HG02798 (cell line): ENCODE measurements at regions not wholly inside any gene's neighbourhood (a gene's known extent, or its start where the extent isn't known, plus 50 kb on each side); places are given as distances from the start of the nearest gene placed in this dataset.

Experiments used
- ATAC-seq: cut with Tn5 transposase; IDR thresholded peaks from one replicate; pipeline ENCODE4 v1.9.1; 2021; ENCODE audit warnings: mild to moderate bottlenecking; ENCODE audit not compliant: unreplicated experiment, poor library complexity

DNA sequence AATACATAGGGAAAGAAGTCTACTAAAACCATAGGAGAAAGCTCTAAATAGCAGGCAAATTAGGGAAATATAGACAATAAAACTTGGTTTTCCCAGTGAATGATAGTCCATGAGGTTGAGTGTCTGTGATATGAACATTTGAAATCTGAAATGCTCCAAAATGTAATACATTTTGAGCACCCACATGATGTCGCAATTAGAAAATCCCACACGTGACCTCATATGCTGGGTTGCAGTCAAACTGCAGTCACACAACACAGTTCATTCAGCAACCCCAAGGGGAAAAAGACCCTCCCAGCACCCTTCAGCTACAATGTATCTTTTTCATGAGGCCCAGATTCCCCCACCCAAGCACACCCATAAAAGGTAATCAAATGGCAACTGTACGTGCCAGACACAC lies 155.6 kb downstream of the BTC start:
- ATAC-seq: no peak

DNA sequence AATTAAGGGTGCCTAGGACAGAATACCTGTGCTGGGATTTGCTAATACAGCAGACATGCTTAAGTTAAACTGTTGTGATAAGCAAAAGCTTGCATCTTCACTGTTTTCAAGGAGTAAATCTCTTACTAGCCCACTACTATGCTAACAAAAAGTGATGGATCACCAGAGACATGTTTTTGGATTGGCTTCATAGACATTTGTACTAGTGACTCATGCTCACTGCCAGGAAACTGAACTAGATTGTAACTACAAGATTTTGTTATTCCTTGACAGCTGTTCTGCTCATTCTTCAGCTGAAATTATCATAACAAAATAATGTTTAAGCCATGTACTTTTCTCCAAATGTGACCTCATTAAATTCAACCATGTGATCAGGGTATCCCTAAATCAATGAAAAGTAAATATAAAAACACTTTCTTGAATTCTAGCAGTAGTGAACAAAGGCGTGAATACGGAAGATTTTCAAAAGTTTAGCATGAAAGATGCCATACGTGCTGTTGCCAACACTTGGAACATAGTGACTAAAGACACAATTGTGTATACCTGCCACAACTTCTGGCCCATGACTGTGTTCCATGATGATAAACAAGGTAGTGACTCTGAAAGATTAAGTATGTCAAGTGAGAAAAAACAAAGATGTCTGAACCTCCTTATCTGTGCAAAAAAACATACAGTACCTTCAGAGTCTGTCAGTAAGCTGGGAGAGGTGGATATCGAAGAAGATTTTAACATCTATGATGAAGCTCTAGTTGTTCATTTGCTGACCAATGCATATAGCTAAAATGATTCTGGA lies 154.0 kb downstream of the BTC start:
- ATAC-seq: no peak

DNA sequence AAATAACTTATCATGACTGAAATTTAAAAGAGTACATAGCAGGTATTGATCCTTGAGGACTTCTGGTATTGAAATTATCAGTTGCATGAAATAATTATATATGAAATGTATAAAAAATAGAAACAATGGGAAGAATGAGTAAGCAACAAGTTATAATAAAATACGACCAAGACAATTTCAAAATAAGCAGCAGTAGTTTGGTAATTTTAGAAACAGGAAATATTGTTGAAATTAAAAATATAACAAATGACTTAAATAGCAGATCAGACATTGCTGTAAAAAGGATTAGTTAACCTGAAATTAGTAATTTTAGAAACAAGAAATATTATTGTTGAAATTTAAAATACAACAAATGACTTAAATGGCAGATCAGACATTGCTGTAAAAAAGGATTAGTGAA lies 152.3 kb downstream of the BTC start:
- ATAC-seq: no peak

DNA sequence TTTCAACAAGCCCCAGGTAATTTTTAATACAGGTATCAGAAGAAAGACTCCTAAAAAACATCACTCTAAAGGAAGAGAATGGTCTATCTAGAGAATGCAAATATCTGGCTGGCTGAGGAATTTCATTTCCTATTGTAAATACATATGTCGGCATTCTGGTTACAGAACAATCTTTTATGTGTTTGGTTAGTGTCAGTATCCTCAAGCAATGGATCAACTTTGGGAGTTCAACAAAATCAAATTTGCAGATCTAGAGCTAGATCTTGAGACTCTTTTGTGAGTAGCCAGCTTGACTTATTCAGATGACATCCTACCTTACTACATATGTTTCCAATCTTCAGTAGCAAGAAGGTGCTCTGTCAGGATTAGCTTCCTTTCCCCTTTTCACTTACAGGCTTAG lies 145.1 kb downstream of the BTC start:
- ATAC-seq: no peak

DNA sequence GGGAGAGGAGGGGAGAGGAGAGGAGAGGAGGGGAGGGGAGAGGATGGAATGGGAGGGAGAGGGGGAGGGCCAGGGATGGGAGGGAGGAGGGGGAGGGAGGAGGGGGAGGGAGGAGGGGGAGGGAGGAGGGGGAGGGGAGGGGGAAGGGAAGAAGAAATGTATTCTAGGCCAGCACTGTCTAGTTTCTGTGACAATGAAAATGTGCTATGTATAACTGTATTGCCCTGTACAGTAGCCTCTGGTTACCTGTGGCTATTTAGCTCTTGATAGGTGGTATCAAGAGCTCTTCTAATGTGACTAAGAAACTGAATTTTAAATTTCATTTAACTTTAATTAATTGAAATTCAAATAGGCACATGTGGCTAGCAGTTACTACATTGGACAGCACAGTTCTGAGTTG lies 143.1 kb downstream of the BTC start:
- ATAC-seq: no peak

DNA sequence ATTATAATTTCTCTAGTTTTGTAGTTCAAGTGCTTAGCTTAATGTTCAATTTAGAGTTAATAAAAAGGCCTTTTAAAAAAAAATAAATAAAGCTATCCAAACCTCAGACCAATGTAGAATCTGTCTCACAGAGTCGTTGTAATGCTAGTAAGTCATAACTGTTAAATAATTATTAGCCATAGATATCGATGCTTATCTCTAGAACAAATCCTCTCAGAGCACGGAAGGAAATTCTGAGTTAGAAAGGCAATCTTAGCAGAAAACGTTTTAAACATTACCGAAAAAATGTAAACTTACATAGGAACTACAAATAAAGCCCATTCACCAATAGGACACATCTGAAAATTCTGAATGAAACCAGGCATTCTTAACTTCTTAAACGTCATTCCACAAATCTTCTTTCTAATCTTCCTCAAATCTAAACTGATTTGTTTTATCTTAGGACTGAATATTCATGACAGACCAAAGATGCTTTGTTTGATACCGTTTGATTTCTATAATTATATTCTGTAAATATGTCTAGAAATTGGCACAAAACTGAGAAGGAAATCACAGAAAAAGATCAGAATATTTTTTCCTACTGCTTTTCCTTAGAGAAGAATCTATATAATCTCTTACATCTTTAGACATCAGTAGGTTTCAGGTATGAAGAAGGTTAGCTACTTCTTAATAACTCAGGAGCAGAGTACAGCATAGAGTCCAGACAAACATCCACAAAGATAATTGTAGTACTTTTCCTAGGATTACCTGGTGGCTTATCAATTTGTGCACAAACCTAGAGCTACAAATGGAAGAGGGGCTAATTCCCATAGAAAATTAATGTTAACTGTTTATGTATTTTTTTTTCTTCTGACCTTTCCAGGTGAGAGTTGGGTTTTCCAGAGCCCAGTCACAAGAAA lies 140.7 kb downstream of the BTC start:
- no peak for ATAC-seq

DNA sequence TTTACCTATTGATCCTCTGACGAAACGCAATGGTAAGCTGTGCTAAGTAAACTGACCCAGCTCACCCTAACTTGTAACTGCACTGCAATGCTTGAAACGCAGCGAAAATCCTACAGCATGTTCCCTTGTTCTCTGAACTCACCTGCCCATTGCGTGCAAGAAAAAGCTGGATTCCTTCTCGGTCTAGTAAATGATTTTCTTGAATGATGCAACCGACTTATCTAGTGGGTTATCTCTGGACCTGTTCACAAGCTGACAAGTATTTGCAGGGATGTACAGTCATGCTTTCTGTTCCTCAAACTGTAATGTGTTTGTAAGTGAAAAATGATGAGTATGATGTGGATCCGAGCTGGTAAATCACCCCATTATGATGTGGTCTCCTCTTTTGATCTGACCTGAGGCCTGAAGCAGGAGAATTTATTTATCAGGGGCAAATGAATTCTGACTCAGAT lies 140.1 kb downstream of the BTC start:
- ATAC-seq: peak; percentile 78

DNA sequence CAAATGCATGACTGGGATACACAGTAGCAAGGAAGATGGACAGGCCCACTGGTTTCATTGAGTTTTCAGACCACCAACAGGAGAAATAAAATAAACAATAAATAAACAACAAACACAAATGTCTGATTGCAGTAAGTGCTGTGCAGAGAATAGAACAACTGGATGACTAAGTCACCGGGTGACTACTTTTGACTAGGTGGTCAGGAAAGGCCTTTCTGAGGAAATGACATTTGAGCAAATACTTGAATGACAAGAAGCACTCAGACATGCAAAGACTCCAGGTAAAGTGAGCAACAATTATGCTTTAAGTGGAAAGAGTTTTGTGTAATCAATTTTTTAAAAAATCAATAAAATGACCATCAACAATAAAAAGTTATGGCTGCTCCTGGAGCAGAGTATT lies 137.7 kb downstream of the BTC start:
- no peak for ATAC-seq

DNA sequence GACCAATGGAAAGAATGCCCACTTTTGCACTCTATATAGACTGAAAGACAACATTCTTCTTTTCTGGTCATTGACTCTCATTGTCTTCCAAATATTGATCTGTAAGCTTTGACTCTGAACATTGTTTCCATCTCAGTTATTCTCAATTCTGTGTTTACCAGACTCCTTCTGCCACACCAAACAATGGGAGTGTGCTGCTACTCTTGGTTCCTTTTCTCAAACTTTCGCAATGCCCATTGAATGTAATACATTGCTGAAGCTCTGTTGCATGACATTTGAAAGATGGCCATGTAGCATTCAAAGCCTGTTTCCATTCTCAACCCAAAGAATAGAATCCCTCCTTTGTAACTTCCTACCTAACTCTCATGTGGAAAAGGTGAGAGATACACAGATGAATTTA lies 136.2 kb downstream of the BTC start:
- no peak for ATAC-seq

DNA sequence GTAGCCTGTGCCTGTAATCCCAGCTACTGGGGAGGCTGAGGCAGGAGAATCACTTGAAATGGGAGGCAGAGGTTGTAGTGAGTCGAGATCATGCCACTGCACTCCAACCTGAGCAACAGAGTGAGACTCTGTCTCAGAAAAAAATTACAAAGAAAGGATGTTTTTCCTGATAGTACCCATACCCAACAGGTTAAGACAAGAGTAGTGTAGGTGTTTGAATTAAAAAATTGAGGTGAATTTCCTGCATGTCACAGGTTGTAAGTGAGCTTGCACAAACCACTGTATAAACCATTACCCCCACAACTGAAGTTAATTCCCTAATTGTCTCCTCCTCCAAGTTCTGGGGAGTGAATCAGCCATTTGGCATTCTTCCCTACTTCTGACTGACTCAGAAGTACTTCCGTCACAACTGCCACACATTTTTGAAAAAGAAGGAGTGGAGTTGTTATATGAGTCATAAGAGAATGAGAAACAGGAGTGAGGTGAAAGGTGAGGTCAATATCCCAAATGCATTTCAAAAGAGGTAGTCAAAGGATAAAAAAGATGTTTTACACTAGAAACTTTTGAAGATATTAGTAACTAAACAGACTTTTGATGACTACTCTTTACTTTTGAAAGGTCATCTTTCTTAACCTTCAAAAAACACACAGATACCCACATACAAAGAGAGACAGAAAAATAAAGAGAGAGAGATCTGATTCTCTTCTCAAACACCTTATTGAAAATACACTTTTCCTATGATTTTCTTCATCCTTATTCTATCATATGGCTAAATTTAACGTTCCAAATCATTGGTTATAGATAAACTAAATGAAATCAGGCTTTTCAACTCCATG lies 134.5 kb downstream of the BTC start:
- no peak for ATAC-seq

DNA sequence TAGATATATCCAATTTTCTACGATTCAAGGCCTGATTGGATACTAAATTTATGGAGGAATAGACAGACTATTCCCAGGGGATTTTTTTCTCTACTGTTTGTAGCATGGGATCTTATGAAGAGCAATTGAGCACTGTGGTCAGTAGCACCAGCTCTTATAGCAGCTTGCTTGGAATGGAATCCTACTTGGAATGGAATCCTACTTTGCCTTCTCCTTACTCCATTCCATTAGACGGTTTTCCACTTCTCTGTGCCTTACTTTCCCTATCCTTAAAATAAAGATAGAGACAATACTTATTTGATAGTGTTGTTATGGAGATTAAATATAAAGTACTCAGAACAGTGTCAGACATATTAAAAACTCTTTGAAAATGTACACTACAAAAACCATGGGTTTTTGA lies 133.5 kb downstream of the BTC start:
- no peak for ATAC-seq

DNA sequence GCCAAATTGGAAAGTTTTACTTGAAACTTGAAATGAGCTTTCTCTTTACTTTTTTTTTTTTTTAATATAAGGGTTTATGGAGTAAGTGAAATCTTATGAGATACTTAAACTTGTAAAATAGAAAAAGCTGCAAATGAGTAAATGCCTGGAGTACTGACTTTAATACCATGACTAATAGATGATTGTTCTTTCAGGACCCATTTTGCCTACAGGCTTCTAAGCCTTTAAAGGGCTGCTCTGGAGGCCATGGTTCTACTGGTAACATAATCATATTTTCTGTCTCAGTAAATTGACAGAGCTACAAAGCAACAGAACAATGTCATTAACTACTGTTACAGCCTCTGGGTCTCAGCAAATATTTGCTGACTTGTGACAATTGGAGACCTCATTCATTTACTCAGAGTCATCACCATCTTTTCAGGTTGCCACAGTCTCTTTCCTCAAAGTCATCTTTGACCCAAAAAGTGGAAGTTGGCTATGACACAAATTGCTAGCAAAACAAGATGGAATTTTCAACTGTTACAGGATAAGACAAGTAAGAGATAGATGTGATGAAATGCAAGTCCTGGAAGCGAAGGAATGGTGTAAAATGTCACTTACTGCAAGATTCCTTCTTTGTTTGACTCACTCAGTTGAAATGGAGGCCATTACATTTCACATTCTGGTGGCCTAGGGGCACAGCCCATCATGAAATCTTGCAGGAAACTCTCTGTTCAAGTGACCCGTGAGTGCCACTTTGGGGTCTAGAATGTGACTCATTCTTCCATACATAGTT lies 132.7 kb downstream of the BTC start:
- no peak for ATAC-seq

DNA sequence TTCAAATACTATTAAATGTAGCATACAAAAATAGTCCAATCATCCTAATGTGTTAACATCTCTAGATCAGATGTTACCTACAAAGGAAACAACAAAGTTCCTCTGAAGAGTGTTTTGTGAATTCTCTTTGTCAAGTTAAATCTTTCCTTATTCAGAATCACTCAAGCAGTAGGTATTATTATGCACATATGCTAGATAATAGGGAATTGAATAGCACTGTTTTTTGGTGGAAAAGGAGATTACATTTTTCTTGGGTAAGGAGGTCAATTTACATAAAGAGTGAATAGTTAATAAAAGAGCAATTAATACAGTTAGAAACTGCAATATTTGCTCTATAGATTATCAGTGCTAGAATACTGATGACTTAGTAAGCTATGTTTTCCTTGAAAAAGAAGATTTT lies 130.7 kb downstream of the BTC start:
- ATAC-seq: no peak

DNA sequence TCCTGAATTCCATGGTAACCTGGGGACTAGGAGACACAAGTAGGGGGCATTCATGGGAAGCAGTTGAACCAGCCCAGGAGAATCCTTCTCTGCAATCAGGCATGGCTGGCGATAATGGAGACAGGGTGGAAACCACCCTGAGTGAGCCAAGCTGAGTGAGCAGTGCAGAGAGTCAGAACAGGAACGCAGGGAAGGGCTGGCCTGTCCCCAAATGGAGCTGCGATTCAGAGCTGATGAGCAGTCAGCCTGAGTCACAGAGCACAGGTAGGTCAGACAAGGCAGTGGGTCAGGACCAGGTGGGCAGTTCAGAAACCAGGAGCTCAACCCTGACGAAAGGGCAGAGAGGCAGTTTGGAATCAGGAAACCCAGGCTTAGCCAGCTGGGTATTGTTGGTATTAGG lies 129.0 kb downstream of the BTC start:
- ATAC-seq: no peak

DNA sequence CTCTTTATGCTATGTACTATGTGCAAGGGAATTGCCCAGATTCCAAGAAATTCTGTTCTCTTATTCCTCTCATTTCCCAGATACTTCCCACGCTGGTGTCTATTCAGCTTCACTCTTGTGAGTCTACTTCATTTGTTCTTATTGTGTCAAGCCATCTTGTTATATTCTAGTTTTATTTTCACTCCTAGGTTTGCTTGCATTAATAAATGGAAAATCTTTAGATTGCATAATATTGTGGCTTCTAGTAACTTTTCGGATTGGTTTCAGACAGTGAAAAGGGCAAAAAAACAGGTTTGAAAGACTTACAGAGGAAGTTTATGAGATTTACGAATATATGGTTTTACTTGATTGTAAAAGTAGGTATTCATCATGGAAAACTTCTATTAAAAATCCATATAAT lies 128.4 kb downstream of the BTC start:
- ATAC-seq: no peak

DNA sequence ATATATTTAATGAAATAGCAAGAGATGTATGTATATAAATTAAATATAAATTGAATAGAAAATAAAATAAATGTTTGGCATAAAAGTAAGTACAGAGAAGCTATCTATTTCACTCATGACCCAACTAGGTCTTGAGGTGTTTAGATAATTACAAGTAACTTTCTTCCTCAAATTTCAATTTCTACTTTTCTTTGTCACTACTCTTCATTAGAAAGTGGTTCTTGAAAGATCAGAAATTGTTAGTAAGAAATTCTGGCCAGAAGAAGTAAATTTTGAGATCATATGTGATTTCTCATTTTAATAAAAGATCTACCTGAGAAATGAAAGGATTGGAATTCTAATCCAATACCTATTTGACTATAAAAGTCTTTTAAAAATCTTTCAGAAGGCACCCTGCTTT lies 126.9 kb downstream of the BTC start:
- no peak for ATAC-seq

DNA sequence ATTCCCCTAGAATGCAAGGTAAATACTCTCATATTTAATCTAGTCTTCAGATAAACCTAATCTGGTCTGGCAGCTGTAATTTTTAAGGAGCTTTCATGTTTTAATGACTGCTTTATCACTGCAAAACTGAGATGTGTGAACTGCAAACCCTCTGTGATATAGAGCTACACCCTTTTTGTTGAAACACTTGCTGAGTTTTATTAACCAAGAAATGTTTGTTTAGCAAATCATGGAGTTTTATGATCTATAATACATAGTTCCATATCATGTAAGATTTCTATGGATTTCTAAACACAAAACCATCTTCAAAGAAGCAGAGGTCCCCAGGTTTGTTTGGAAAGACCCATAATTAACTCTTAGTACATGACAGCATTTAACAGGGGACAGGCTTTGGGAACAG lies 126.4 kb downstream of the BTC start:
- no peak for ATAC-seq

DNA sequence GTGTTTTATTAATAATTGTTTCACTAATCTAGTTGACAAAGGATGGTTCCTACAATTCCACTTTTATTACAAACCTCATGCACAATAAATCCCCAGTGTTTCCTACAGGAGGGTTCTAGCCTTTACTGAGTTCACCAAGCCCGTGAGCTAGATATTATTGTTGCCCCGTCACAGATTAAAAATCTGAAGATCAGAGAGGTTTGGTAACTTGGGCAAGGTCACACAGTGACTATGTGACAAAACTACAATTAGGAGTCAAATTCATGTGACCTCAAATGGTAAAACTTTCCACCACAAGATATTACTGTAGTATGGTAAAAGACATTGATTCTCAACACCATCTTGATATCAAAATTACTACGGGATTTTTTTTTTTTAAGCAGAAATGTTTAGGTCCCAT lies 124.6 kb downstream of the BTC start:
- ATAC-seq: no peak

DNA sequence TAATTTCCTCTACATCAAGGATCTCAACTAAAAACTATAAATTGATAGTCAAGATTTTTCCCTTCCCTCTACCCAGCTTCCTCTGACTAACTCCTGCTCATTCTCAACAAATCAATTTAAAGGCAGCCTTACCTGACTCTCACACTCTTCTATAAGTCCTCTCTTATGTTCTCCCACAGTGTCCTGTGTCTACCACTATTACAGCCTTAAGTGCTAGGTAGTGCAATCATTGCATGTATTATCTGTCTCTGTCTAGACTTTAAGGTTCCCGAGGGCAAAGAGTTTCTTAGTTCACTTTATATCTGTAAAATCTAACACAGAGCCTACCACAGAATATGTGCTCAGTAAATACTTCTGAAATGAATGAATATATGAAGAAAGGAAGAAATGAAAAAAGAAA lies 123.7 kb downstream of the BTC start:
- no peak for ATAC-seq

DNA sequence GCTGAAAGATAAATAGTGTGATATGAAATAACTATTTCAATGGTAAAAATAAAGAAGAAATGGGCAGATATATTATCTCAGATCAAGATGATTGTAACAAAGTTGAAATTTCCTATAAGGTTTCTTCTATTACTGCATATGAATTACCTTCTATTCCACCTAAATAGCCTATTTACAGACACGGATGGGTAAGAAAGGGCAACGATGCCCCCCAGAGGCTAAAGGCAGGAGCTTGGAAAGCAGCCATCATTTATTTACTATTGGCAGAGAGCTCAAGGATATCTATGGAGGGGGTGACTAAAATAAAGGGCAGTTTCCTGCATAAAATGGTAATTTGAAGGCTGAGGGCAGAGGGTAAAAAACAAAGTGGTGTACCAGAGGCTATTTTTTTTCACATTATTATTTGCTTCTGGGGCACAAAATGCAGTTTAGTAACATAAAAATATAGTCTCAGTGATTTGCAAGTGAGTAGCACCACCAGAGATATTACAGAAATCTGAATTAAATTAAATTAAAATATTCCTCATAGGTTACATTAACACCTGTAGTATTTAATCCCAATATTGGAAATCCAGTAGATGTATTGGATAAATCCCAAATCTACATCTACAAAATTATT lies 123.1 kb downstream of the BTC start:
- ATAC-seq: peak; percentile 64
